ENCODE measurements at regions not wholly inside any gene's neighbourhood (a gene's known extent, or its start where the extent isn't known, plus 50 kb on each side); places are given as distances from the start of the nearest gene placed in this dataset.

DNA sequence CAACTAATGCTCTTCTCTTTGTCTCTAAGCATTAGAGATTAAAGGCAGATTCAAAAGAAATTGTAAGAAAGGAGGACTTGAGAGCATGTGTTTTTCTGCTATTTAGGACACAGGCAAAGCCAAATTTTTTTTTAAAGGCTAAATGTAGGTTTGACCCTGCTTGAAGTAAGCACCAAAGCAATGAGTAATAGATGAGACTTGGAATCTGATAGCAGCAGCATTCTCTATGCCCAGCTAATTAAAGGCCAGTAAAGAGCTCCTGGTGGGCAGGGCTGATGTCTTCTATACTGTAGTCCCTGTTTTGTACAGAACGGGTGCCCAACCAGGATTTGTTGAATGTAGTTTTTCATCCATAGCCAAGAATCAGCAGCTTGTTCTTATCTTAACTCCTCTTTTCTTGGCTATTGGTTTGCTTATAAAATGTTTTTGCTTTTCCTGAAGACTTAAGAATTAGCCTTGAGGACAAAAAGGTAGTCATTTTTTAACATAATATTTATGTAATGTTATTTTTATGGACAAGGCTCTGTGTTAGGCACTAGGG lies 179.6 kb downstream of the LMO4 start:
- no peak for DNase-seq (ENCODE audit: low read depth, low spot score)

- no peak for DNase-seq (ENCODE audit: low read depth, low spot score)
Observed at GRCh38 chr1:87510540-87510939, 181.9 kb downstream of the LMO4 start.

DNA sequence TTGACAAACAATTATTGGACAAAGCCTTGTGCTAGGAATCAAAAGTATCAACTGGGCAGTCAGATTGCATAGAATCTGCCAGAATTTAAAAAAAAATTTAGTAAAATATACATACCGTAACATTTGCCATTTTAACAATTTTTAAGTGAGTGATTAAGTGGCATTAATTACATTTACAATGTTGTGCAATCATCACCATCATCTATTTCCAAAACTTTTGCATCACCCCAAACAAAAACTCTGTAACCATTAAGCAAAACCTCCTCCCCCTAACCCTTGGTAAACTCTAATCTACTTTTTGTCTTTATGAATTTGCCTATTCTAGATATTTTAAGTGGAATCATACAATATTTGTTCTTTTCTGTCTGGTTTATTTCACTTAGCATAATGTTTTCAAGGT lies 182.8 kb downstream of the LMO4 start:
- no peak for DNase-seq (ENCODE audit: low read depth, low spot score)

GRCh38 chr1:87512431-87512830 lies 183.8 kb downstream of the LMO4 start:
- DNase-seq (ENCODE audit: low read depth, low spot score): no peak

DNA sequence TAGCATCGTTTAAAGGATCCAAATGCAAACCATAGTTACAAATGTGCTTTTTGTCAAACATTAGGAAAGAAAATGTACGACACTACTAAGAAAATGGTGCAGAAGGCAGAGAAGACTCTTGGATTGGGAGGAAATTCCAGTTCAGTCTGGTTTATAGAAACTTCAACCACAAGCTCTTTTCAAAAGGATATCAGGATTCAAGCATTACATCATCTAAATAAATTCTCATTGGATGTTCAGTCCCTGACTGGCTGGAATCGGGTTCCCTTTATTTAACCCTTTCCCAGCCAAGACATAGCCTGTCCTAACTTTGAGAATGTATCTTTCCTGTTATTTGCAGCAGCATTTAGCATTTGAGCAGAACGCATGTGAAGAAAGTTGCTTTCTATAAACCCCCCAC lies 184.6 kb downstream of the LMO4 start:
- no peak for DNase-seq (ENCODE audit: low read depth, low spot score)

DNA sequence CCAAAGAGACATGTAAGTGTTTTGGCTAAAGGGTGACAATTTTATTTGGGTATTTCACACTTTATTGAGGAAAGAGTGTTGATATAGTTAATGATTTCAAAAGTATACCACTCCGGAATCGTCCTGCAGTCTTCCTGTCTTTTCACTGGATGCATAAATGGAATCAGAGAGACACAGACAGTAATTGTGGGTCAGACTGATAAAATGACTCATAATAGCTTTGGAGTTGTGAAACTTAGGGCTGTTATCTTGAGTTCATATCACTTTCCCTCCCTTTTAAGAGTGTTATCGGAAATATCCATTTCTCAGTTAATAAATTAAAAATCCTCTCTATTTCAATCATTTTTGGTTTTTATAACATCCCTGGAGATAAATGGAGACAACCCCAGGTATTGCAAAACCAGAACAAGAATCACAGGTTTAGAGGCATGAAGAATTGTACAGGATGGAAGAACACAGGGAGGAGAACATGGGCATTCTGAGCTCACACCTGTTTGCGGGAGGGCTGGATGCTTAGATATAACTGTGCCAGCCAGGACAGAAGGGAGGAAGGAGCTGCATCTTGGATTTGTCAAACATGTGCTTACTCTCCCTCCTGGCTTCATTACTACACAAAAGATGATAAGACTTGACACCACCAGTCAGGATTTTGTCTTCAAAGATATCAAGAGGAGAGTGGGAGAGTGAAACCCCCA lies 185.4 kb downstream of the LMO4 start:
- no peak for DNase-seq (ENCODE audit: low read depth, low spot score)

DNA sequence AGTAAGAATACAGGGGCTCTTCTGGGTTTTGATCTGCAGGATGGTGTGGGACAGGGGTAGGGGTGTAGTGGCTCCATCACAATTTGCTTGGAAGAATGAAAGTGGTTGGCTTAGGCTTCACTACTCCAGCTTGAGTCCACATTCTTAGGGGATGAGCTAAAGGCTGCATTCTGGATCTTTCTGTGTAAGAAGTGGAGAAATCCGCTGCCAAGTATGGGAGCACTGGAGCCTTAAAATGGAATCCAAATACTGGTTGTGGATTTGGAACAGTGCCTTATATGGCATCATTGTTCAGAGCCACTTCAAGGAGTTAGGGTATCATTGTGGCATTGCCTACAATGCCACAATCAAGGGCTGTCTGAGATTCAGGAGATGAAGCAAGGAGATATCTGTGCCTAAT lies 187.1 kb downstream of the LMO4 start:
- no peak for DNase-seq (ENCODE audit: low read depth, low spot score)

DNA sequence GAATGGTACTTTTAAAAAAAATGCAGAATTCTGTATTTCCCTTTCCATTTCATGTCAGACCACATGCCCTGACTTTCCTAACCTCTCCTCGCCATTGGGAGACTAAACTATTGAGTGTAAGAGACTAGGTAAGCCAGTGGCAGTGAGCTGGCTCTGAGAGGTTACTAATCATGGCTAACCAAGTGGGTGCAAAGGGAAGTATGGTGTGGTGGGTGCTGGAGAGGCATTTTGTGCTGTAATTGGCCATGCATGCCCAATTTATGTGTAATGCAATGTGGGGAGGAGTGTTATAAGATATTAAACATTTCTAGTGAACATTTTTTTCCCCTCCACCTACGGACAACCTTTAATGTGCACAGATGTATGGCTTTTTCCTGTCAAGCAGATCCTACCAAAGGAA lies 190.1 kb downstream of the LMO4 start:
- DNase-seq (ENCODE audit: low read depth, low spot score): no peak

- DNase-seq (ENCODE audit: low read depth, low spot score): no peak
Observed at GRCh38 chr1:87521452-87521851, 192.8 kb downstream of the LMO4 start.

DNA sequence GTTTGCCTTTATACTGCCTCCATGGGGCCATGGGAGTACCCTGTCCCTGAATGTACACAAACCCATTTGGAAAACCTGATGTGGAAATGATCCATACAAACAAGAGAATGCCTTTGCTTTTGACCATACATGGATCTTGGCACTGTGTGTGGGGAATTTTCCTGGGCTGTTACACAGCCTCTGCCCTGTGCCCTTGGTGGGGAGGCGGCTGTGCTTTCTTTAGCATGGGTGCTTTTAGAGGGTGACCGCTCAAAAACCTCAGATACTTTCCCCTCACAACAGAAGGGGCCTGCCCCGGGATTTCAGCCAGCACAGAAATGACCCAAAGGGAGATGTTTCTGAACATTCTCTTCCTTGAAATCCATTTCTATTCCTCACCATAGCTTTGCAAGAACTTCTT lies 194.8 kb downstream of the LMO4 start:
- DNase-seq (ENCODE audit: low read depth, low spot score): no peak

GRCh38 chr1:87524021-87524754 lies 195.5 kb downstream of the LMO4 start:
- DNase-seq (ENCODE audit: low read depth, low spot score): no peak

DNA sequence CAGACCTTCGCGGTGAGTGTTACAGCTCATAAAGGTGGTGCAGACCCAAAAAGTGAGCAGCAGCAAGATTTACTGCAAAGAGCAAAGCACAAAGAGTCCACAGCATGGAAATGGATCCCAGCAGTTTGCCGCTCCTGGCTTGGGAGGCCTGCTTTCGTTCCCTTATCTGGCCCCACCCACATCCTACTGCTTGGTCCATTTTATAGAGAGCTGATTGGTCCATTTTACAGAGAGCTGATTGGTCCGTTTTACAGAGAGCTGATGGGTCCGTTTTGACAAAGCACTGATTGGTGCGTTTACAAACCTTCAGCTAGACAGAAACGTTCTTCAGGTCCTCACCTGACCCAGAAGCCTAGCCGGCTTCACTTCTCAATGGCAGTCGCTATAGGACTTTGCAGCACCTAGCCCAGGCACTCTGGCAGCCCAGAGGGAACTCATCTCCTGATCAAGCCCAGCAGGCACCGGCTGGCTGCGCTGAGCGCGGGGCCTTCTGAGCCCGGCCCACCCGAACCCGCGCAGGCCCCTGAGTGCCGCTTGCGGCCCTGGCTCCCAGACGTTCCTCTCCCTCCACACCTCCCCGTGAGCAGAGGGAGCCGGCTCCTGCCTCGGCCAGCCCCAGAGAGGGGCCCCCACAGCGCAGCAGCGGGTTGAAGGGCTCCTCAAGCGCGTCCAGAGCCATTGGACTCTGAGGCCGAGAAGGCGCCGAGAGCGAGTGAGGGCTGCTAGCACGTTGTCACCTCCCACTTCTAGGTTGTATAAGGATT lies 200.3 kb downstream of the LMO4 start:
- no peak for DNase-seq (ENCODE audit: low read depth, low spot score)

DNA sequence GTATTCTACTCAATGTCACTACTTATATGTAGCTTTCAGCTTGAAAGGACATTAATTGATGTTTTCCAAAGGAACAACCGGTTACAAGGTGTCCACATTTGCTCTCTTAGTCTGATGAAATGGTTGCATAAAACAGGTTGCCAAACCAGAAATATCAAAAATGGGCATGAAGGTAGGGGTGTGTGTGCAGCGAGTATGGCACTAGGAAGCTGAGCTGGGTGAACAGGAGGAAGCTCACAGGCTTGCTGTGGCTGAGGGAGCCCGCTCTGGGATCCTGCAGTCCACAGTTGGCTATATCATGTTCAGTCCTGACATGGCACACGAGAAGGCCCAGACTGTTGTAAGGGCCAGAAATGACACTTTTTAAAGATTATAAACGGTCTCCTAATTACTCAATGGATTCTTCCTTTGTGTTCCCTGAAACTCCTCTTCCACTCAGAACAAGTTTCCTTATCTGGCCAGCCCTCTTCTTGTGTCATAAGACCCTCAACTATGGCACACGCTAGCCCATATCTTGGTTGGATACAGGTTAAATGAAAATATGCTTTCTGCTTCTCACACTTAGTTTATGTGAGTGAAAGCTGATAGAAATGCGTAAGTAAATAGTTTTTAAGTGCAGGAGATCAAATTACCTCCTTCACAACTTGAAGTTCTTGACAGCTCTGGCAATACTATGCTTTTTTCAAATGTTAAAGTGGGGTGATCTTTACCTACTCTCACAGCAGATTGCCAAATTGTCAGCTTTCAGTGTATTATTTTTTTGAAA lies 201.5 kb downstream of the LMO4 start:
- no peak for DNase-seq (ENCODE audit: low read depth, low spot score)

- no peak for DNase-seq (ENCODE audit: low read depth, low spot score)
Observed at GRCh38 chr1:87535551-87535950, 206.9 kb downstream of the LMO4 start.

DNA sequence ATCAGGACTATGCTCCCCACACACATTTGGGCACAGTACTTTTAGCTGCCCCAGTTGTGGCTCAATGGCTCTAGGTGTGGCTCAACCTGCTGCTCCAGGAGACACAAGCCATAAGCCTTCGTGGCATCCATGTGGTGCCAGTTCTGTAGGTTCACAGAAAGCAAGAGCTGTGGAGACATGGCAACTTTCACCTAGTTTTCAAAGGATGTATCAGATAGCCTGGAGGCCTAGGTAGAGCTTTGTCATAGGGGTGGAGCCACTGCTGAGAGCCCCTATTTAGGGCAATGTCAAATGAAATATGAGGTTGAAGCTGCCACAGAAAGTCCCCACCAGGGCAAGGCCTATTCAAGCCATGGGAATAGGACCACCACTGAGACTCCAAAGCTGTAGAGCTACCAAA lies 210.5 kb downstream of the LMO4 start:
- no peak for DNase-seq (ENCODE audit: low read depth, low spot score)

DNA sequence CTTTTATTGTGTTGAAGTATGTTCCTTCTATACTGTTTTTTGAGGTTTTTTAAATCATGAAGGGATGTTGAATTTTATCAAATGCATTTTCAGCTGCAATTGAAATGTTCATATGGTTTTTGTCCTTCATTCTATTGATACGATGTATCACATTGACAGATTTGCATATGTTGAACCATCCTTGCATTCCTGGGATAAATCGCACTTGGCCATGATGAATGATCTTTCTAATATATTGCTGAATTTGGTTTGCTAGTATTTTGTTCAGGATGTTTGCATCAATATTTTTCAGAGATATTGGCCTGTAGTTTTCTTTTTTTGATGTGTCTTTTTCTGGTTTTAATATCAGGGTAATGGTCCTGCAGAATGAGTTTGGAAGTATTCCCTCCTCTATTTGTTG lies 214.0 kb downstream of the LMO4 start:
- no peak for DNase-seq (ENCODE audit: low read depth, low spot score)

DNA sequence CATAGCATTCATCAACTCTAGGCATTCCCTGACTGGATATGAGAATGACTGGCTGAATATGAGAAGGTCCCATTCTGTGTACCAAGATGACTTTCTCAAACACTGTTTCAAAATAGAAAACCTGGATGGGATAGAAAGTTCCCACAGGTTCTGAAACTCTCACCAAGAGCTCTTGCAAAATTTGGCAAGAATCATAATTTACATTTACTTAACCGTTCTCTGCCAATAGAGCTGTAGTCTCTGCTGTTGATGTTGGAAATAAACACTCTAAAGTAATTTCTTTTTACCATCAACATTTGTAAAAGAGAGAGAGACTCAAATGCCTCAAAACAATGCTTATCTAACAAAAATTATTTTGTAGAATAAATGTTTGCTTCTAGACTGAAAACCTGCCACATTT lies 221.1 kb downstream of the LMO4 start:
- no peak for DNase-seq (ENCODE audit: low read depth, low spot score)

DNA sequence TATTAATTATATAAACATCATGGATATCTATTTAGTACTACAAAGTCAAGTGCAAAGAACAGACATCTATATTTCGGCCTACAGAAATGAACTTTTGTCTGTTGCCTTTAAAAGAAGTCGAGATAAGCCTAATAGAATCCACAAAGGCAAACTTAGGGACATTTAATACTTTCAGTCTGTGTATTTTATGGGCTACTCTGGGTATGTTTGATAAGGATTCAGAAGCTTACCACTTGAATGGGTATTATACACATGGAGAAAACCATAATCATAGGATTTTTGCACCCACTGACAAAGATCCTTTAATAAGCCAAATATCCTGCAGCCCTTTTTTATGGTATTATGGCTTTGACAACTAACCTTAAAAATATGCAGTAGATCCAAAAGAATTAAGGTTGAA lies 224.8 kb downstream of the LMO4 start:
- DNase-seq (ENCODE audit: low read depth, low spot score): no peak

GRCh38 chr1:87555366-87555765 lies 226.7 kb downstream of the LMO4 start:
- no peak for DNase-seq (ENCODE audit: low read depth, low spot score)

DNA sequence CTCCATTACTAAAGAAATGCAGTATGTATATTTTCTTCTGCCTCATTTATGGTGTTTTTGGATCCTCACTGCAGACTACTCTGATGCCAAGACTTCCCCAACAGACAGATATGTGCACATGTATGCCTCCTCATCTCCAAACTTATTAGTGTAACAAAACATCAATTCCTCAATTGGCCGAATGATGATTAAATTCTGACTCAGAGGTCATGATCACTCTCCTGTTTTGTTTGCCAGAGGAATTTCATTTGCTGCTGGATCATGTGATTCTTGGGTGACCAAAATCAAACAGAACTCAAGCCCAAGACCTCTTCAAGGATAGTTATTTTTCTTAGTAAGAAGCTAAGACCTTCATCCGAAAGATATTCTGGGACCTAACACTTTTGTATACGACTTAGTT lies 227.6 kb downstream of the LMO4 start:
- no peak for DNase-seq (ENCODE audit: low read depth, low spot score)

- no peak for DNase-seq (ENCODE audit: low read depth, low spot score)
Observed at GRCh38 chr1:87558921-87559320, 230.2 kb downstream of the LMO4 start.

- DNase-seq (ENCODE audit: low read depth, low spot score): no peak
Observed at GRCh38 chr1:87560137-87560536, 231.5 kb downstream of the LMO4 start.
